ENCODE measurements at regions not wholly inside any gene's neighbourhood (a gene's known extent, or its start where the extent isn't known, plus 50 kb on each side); places are given as distances from the start of the nearest gene placed in this dataset.

DNA sequence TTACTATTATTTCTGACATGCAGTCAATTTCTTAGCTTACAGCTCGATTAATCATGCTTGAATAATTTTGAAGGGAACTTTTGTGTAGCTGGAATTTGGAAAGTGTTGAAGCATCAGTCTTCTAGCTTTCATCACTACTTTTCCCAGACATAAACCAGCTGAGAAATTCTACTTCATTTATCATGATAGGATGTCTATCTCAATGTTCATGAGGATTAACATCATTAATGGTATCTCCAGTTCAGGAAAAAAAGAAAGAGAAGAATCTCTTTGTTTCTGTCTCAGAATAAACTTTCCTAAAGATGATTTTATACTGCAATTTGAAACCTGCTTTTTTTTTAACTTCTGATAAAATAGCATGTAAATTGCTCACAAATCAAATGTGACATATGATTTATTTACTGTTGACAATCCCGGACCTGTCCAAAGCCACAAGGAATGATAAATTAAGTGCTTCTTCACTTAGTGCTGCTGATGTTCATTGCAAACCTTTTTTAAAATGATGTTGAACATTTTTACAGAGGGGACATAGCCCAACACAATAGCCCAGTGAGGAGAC lies 412.1 kb upstream of the CLINT1 start:
- POLR2A ChIA-PET (ENCODE audit: unreplicated experiment): no interaction called here

GRCh38 chr5:158268286-158268685 lies 409.3 kb upstream of the CLINT1 start:
- no TSS peak for BruUV-seq (replicated peaks)
- ChIA-PET CTCF (no interaction called here), POLR2A (ENCODE audit: unreplicated experiment) (no interaction called here)
- no peaks in the 10 kb centered on the region for H3K36me3 ChIP-seq (ENCODE audit: low read depth)
- DNase-seq: no peak
- H3K4me2 ChIP-seq: no peak overlapping the region
- H3K27me3 ChIP-seq (ENCODE audit: insufficient read depth, low read depth): no peaks in the 10 kb centered on the region
- no peaks in the 10 kb centered on the region for H4K20me1 ChIP-seq (ENCODE audit: insufficient read depth)
- TF ChIP-seq, protein P1, sequence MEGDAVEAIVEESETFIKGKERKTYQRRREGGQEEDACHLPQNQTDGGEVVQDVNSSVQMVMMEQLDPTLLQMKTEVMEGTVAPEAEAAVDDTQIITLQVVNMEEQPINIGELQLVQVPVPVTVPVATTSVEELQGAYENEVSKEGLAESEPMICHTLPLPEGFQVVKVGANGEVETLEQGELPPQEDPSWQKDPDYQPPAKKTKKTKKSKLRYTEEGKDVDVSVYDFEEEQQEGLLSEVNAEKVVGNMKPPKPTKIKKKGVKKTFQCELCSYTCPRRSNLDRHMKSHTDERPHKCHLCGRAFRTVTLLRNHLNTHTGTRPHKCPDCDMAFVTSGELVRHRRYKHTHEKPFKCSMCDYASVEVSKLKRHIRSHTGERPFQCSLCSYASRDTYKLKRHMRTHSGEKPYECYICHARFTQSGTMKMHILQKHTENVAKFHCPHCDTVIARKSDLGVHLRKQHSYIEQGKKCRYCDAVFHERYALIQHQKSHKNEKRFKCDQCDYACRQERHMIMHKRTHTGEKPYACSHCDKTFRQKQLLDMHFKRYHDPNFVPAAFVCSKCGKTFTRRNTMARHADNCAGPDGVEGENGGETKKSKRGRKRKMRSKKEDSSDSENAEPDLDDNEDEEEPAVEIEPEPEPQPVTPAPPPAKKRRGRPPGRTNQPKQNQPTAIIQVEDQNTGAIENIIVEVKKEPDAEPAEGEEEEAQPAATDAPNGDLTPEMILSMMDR (conservative IDR thresholded peaks at IDR 0.05): no peak
- no peak overlapping the region for H3K27ac ChIP-seq
- H3K4me1 ChIP-seq (replicated peaks; ENCODE audit: insufficient read depth): no peaks in the 10 kb centered on the region
- intact Hi-C loops (cut with micrococcal nuclease; ENCODE audit: unreplicated experiment): no loop called here
- no peaks in the 10 kb centered on the region for H3K79me2 ChIP-seq (ENCODE audit: low read depth)
- H3K9me3 ChIP-seq (ENCODE audit: insufficient read depth, low read depth): no peaks in the 10 kb centered on the region
- H3K4me3 ChIP-seq: no peak overlapping the region
- H3F3A ChIP-seq (ENCODE audit: insufficient read depth, low read depth): no peaks in the 10 kb centered on the region
- no peaks in the 10 kb centered on the region for H3K9me2 ChIP-seq (ENCODE audit: insufficient read depth)
- H2AFZ ChIP-seq: no peak overlapping the region

More for the DNA sequence above, 412.1 kb upstream of the CLINT1 start:
- H3K4me3 ChIP-seq: no peak overlapping the region
- H3K27me3 ChIP-seq (ENCODE audit: insufficient read depth, low read depth): no peaks in the 10 kb centered on the region
- no peak overlapping the region for H2AFZ ChIP-seq
- no peaks in the 10 kb centered on the region for H3K9me2 ChIP-seq (ENCODE audit: insufficient read depth)
- H3K79me2 ChIP-seq (ENCODE audit: low read depth): no peaks in the 10 kb centered on the region
- no peaks in the 10 kb centered on the region; the same call in 1 of the 2 replicates for H4K20me1 ChIP-seq (ENCODE audit: insufficient read depth)
- H3F3A ChIP-seq (ENCODE audit: insufficient read depth, low read depth): no peaks in the 10 kb centered on the region
- intact Hi-C loops (cut with micrococcal nuclease; ENCODE audit: unreplicated experiment): no loop called here
- no peak overlapping the region for H3K4me2 ChIP-seq
- DNase-seq: no peak
- CTCF ChIA-PET: no interaction called here
- TF ChIP-seq EZH2 (IDR thresholded peaks at IDR 0.05; ENCODE audit: low read depth): no peak
- TF ChIP-seq, protein P1 (conservative IDR thresholded peaks at IDR 0.05): no peak
- H3K9me3 ChIP-seq (ENCODE audit: insufficient read depth, low read depth): no peaks in the 10 kb centered on the region
- H3K27ac ChIP-seq: no peak overlapping the region
- no peaks in the 10 kb centered on the region for H3K4me1 ChIP-seq (replicated peaks; ENCODE audit: insufficient read depth)
- H3K36me3 ChIP-seq (ENCODE audit: low read depth): no peaks in the 10 kb centered on the region
- no TSS peak for BruUV-seq (replicated peaks)

DNA sequence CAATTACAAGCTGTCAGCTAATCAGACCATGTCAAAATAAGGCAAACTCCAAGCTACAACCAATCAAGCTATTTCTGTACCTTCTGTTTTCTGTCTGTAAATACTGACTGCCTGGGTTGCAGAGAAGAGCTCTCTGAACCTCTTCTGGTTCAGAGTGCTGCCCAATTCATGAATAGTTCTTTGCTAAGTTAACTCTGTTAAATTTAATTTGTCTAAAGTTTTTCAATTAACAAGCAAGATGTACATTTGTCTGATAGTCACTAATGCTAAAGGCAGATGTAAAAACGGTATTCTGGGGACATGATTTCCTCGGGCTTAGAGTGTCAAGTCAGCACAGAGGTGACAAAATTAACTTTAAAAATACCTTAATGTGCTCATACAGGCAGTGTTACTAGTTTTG lies 408.3 kb upstream of the CLINT1 start:
- H3K27ac ChIP-seq: no peak overlapping the region

More for the DNA sequence above, 408.3 kb upstream of the CLINT1 start:
- ChIA-PET CTCF (no interaction called here), POLR2A (ENCODE audit: unreplicated experiment) (no interaction called here)
- H3K27me3 ChIP-seq (ENCODE audit: insufficient read depth, low read depth): no peaks in the 10 kb centered on the region
- no peaks in the 10 kb centered on the region for H3F3A ChIP-seq (ENCODE audit: insufficient read depth, low read depth)
- no peak overlapping the region for H3K4me3 ChIP-seq
- no peak overlapping the region for H3K4me2 ChIP-seq
- DNase-seq: no peak
- no peaks in the 10 kb centered on the region for H3K9me3 ChIP-seq (ENCODE audit: insufficient read depth, low read depth)
- H3K36me3 ChIP-seq (ENCODE audit: low read depth): no peaks in the 10 kb centered on the region
- no peak for TF ChIP-seq EZH2 (IDR thresholded peaks at IDR 0.05; ENCODE audit: low read depth)
- TF ChIP-seq, protein P1 (conservative IDR thresholded peaks at IDR 0.05): no peak
- BruUV-seq (replicated peaks): no TSS peak
- no peaks in the 10 kb centered on the region for H4K20me1 ChIP-seq (ENCODE audit: insufficient read depth)
- intact Hi-C loops (cut with micrococcal nuclease; ENCODE audit: unreplicated experiment): no loop called here
- no peaks in the 10 kb centered on the region for H3K79me2 ChIP-seq (ENCODE audit: low read depth)
- H2AFZ ChIP-seq: no peak overlapping the region
- H3K9me2 ChIP-seq (ENCODE audit: insufficient read depth): no peaks in the 10 kb centered on the region
- no peaks in the 10 kb centered on the region for H3K4me1 ChIP-seq (replicated peaks; ENCODE audit: insufficient read depth)
